ENCODE measurements at regions not wholly inside any gene's neighbourhood (a gene's known extent, or its start where the extent isn't known, plus 50 kb on each side); places are given as distances from the start of the nearest gene placed in this dataset.

DNA sequence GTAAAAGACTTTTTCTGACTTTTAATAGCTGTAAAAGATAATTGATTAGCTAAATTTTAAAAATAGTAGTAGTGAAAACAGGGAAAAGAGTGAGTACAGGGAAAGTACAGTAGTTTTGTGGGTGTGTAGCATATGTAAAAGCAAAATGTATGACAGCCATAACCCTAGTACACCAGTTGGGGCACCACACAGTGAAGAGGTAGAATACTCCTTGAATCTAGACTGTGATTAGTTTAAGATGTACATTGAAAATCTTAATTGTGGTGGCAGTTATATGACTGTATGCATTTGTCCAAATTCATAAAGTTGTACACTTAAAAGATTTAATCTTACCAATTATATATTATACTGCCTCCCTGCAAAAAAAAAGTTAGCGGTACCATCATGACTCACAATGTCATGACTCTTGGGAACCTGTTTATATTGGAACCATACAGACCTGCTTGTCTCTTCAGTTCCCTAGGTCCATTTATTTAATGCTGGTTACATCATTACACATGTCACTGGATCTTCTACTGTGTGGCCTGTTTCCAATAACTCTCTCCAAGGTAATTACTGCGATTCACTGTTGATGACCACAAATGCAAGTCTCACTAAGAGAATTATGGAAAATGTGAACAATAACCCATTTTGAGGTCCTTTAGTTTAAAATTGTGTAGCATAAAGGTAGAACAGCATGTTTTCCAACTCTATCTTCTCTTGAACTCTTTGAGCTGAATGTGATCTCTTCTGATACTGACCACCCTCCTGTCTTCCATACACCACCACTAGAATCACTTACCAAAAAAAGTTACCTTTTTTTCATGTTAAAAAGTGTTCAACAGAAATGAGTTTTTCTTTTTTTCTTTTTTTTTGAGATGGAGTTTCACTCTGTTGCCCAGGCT is 264.2 kb upstream of the AMIGO2 start:
- Histone ChIP-seq H2AFZ (ENCODE audit: low read length) (no peak overlapping the region), H3K27me3 (ENCODE audit: control insufficient read depth in 1 of 2, insufficient read depth in 2 of 2, low read length in 2 of 2) (no peaks in the 10 kb centered on the region), H4K20me1 (ENCODE audit: insufficient read depth, low read length) (no peaks in the 10 kb centered on the region), H3K9me3 (ENCODE audit: low read length) (no peaks in the 10 kb centered on the region), H3K4me2 (ENCODE audit: low read depth, low read length) (no peak overlapping the region), H3K4me1 (ENCODE audit: insufficient read depth, low read length) (peaks cover 18% of the 10 kb centered on the region), H3K4me3 (replicated peaks in 1 of 3; ENCODE audit: insufficient read depth in 1 of 3, low read depth in 2 of 3, low read length in 3 of 3) (no peak overlapping the region), H3K79me2 (ENCODE audit: insufficient read depth, low read length) (no peaks in the 10 kb centered on the region), H3K36me3 (replicated peaks in 1 of 2; ENCODE audit: control insufficient read depth in 1 of 2, insufficient read depth in 2 of 2, low read length in 2 of 2) (no peaks in the 10 kb centered on the region), H3K9ac (ENCODE audit: insufficient read depth, low read depth, low read length) (no peak overlapping the region), H3K27ac (ENCODE audit: extremely low read length, insufficient read depth, low read length) (no peak overlapping the region)
- WGBS (ENCODE audit: low lambda C conversion rate) = 98% methylated on average over 2 of the region's 2 CpGs
- ChIA-PET CTCF (ENCODE audit: low intra/inter-chr PET ratio, low total read pairs) (no interaction called here), POLR2A (no interaction called here)
- intact Hi-C loops (cut with micrococcal nuclease; ENCODE audit: unreplicated experiment) (no loop called here), in situ Hi-C loops (cut with HindIII; ENCODE audit: extremely low pct_ligation_motif_present, low pct_unique_long_range_greater_than_20kb) (no loop called here)
- no peak for ATAC-seq
- FAIRE-seq = no peak
- TF ChIP-seq ZNF510 (CRISPR knock-in tag; IDR thresholded peaks at IDR 0.05; ENCODE audit: low read depth) (no peak), NR2C2 (CRISPR knock-in tag; IDR thresholded peaks at IDR 0.05; ENCODE audit: borderline replicate concordance) (no peak), CREM (IDR thresholded peaks at IDR 0.05) (no peak), CREM (CRISPR knock-in tag; IDR thresholded peaks at IDR 0.05) (no peak), ZNF567 (CRISPR knock-in tag; IDR thresholded peaks at IDR 0.05; ENCODE audit: borderline replicate concordance) (no peak), NRL (CRISPR knock-in tag; IDR thresholded peaks at IDR 0.05; ENCODE audit: borderline replicate concordance) (no peak), CBX2 (IDR thresholded peaks at IDR 0.05; ENCODE audit: low read depth, low read length) (no peak), CBX2 (CRISPR knock-in tag; IDR thresholded peaks at IDR 0.05; ENCODE audit: low read depth) (no peak), TEAD2 (CRISPR knock-in tag; IDR thresholded peaks at IDR 0.05) (no peak)
- BruUV-seq (replicated peaks) = no TSS peak
- no peak for DNase-seq (ENCODE audit: low spot score)

Measured in HepG2 (cell line).